SJSA1 (cell line): ENCODE measurements at regions not wholly inside any gene's neighbourhood (a gene's known extent, or its start where the extent isn't known, plus 50 kb on each side); places are given as distances from the start of the nearest gene placed in this dataset.
"Not testable (repeated sequence)": the region's sequence is repeated elsewhere in the genome, so short reads cannot be mapped to it uniquely, and the experiment has no call there.

Experiments used
- DNase-seq, 2 experiments: peaks; one replicate each; pipeline ENCODE4 v3.0.0-alpha.2; 2015 to 2020; ENCODE audit warnings: low spot score in 2 of 2, low read depth in 1 of 2
- H3K27ac ChIP-seq: fragments of 250-450 bp; sonication (Bioruptor Pico); 2 replicates; pipeline ENCODE4 v1.5.1; 2020; ENCODE audit warnings: mild to moderate bottlenecking, moderate library complexity
- H3K27me3 ChIP-seq: fragments of 250-450 bp; sonication (Bioruptor Pico); replicated peaks from 2 replicates; pipeline ENCODE4 v1.5.1; 2020; ENCODE audit warnings: mild to moderate bottlenecking, moderate library complexity
- H3K36me3 ChIP-seq: fragments of 250-450 bp; sonication (Bioruptor Pico); 2 replicates; pipeline ENCODE4 v1.5.1; 2020; ENCODE audit warnings: mild to moderate bottlenecking
- H3K4me1 ChIP-seq: fragments of 250-450 bp; sonication (Bioruptor Pico); replicated peaks from 2 replicates; pipeline ENCODE4 v1.6.1; 2021; ENCODE audit warnings: mild to moderate bottlenecking
- H3K4me3 ChIP-seq: fragments of 250-450 bp; sonication (Bioruptor Pico); 2 replicates; pipeline ENCODE4 v1.5.1; 2020; ENCODE audit warnings: mild to moderate bottlenecking
- H3K9me3 ChIP-seq: fragments of 250-450 bp; sonication (Bioruptor Pico); replicated peaks from 2 replicates; pipeline ENCODE4 v1.5.1; 2020; ENCODE audit warnings: mild to moderate bottlenecking

DNA sequence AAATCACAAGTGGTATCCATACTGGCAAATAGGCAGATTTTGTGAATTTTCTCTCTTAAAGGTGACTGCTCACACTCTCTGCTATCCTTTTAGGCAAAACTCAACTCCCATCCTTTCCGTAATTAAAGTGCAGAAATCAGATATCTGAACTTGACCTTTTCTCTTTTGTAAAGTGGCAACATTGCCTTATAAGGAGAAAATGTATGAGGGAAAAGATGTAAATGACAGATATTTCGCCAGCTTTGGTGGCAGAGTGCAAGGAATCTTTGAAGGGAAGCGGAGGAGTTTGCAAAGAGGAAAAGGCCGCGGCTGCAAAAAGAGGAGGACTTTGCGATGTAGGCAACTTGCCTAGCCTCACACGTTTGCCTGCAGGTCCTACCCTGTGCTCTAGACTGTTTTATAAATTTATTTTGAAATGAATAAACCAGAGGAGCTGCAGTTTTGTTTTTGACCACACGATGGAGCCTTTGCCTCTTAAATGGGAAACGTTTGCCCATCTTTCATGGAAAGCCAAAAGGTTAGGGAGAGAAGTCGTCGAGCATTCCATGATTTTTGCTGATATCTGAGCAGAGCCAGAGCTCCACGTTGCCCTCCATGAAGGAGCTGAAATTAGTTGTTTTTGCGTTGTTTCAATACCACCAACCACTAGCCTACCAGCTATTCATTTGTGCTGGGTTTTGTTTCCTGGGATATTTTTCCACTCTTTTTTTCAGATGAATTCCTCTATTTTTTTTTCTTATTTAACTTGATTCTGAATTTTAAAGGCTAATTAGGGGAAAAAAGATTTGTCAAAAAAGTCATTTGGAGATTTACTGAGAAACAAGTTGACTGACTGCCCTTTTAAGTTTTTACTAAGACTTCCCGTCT, 242.3 kb downstream of the LMX1A start:
- Histone ChIP-seq H3K27ac (no peak overlapping the region), H3K27me3 (no peaks in the 10 kb centered on the region), H3K4me3 (no peak overlapping the region), H3K9me3 (no peaks in the 10 kb centered on the region), H3K36me3 (no peaks in the 10 kb centered on the region), H3K4me1 (peaks cover 16% of the 10 kb centered on the region)
- peak; percentile 52 to 56 for DNase-seq

DNA sequence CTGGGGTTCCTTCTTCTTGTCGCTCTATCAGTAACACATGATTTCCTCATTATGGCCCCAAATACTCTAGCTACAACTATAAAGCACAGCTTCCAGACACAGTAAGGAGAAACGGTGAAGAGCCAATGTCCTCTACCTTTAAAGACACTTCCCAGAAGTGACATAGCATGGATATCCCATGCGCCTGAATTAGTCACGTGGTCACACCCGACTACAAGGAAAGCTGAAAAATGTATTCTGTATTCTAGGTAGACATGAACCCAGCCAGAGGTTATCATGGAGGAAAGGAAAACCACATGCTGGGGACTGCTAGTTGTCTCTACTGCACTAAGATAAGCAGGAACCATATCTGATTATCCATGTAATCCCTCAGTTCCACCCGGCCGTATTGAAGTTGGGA, 244.3 kb downstream of the LMX1A start:
- Histone ChIP-seq H3K27ac (no peak overlapping the region), H3K36me3 (no peaks in the 10 kb centered on the region), H3K27me3 (no peaks in the 10 kb centered on the region), H3K4me3 (no peak overlapping the region), H3K9me3 (no peaks in the 10 kb centered on the region), H3K4me1 (peaks cover 10% of the 10 kb centered on the region)
- no peak for DNase-seq

DNA sequence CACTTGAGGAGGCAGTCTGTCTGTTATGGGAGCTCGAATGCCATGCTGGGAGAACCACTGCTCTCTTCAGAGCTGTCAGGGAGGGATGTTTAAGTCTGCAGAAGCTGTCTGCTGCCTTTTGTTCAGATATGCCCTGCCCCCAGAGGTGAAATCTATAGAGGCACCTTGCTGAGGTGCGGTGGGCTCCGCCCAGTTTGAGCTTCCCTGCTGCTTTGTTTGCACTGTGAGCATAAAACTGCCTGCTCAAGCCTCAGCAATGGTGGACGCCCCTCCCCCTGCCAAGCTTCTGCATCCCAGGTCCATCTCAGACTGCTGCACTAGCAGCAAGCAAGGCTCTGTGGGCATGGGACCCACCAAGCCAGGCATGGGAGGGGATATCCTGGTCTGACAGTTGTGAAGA, 247.5 kb downstream of the LMX1A start:
- DNase-seq, result no peak
- no peaks in the 10 kb centered on the region for H3K9me3 ChIP-seq

GRCh38 chr1:165092542-165093162, 263.9 kb downstream of the LMX1A start:
- not testable (repeated sequence) for H3K4me1 ChIP-seq, H3K27ac ChIP-seq, H3K9me3 ChIP-seq, H3K27me3 ChIP-seq, DNase-seq, H3K36me3 ChIP-seq, H3K4me3 ChIP-seq

More for the DNA sequence above, 247.5 kb downstream of the LMX1A start:
- Histone ChIP-seq H3K36me3 (no peaks in the 10 kb centered on the region), H3K4me1 (no peaks in the 10 kb centered on the region), H3K4me3 (no peak overlapping the region), H3K27me3 (no peaks in the 10 kb centered on the region), H3K27ac (no peak overlapping the region)

- Histone ChIP-seq H3K27ac (no peak overlapping the region), H3K36me3 (no peaks in the 10 kb centered on the region), H3K9me3 (no peaks in the 10 kb centered on the region), H3K4me3 (no peak overlapping the region), H3K4me1 (no peaks in the 10 kb centered on the region), H3K27me3 (no peaks in the 10 kb centered on the region)
- no peak for DNase-seq
Observed at GRCh38 chr1:165080253-165080896, 276.1 kb downstream of the LMX1A start.

- Histone ChIP-seq H3K27ac (no peak overlapping the region), H3K36me3 (no peaks in the 10 kb centered on the region), H3K9me3 (no peaks in the 10 kb centered on the region), H3K27me3 (no peaks in the 10 kb centered on the region), H3K4me3 (no peak overlapping the region), H3K4me1 (no peaks in the 10 kb centered on the region)
- no peak for DNase-seq
Observed at GRCh38 chr1:165078391-165078790, 278.1 kb downstream of the LMX1A start.

DNA sequence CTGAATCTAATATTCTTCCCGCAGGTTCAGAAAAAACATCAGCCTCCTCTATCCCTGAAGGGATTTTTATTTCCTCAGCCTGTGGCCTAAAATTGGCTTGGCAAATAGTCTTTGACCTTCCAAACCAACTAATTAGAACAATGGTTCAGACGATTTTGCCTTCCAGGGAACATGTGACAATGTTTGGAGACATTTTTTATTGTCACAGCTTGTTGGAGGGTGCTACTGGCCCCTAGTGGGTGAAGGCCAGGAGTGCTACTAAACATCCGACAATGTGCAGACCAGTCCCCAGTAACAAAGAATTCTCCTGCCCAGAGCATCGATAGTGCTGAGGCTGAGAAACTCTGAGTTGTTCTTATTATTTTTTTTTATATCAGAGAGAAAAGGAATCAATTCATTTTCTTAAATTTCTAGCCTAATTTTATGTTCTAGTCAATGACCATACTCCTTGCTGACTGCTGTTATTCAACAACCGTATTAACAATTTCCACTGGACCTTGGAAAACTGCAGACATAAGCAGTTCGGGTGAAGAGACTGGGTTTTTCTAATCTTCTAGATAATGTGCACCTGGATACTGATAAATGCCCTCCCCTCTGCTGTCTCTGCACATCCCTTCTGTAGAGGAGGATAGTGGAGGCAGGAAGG, 280.7 kb downstream of the LMX1A start:
- H3K4me3 ChIP-seq, result no peak overlapping the region
- H3K27me3 ChIP-seq, result no peaks in the 10 kb centered on the region
- DNase-seq, result peak in 1 of 2 experiments; percentile 4
- 0 out of 2 replicates have a peak, but pooled peaks cover 4% of the 10 kb centered on the region for H3K9me3 ChIP-seq
- H3K27ac ChIP-seq, result no peak overlapping the region
- H3K36me3 ChIP-seq, result no peaks in the 10 kb centered on the region
- no peaks in the 10 kb centered on the region for H3K4me1 ChIP-seq

GRCh38 chr1:165073185-165074007, 283.1 kb downstream of the LMX1A start:
- Histone ChIP-seq H3K4me1 (no peaks in the 10 kb centered on the region), H3K27ac (no peak overlapping the region), H3K4me3 (no peak overlapping the region), H3K9me3 (0 out of 2 replicates have a peak, but pooled peaks cover 4% of the 10 kb centered on the region), H3K36me3 (no peaks in the 10 kb centered on the region), H3K27me3 (no peaks in the 10 kb centered on the region)
- DNase-seq, result peak in 1 of 2 experiments; percentile 14

DNA sequence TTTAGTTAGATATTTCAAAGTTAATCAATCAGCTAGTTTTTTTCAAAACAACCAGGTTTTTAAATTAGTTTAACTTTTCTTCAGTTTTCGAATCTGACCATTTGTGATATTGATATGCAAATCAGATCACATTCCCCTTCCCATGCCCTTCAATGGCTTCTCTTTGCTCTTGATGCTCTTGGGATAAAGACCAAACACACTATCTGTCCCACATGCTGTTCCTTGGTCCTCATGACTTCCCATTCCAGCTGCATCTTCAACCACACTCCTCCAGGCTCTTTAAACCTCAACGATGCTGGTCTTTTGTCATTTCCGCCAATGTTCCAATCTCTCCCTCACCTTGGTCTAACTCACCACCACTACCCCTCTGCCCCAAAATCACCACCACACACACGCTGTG, 285.8 kb downstream of the LMX1A start:
- H3K36me3 ChIP-seq, result no peaks in the 10 kb centered on the region
- no peaks in the 10 kb centered on the region for H3K27me3 ChIP-seq
- 0 out of 2 replicates have a peak, but pooled peaks cover 4% of the 10 kb centered on the region for H3K9me3 ChIP-seq
- DNase-seq, result no peak
- H3K4me1 ChIP-seq, result no peaks in the 10 kb centered on the region
- H3K4me3 ChIP-seq, result no peak overlapping the region
- no peak overlapping the region for H3K27ac ChIP-seq

- Histone ChIP-seq H3K36me3 (no peaks in the 10 kb centered on the region), H3K9me3 (0 out of 2 replicates have a peak, but pooled peaks cover 4% of the 10 kb centered on the region), H3K4me3 (no peak overlapping the region), H3K4me1 (no peaks in the 10 kb centered on the region), H3K27me3 (no peaks in the 10 kb centered on the region), H3K27ac (no peak overlapping the region)
- no peak for DNase-seq
Observed at GRCh38 chr1:165069829-165070228, 286.7 kb downstream of the LMX1A start.

DNA sequence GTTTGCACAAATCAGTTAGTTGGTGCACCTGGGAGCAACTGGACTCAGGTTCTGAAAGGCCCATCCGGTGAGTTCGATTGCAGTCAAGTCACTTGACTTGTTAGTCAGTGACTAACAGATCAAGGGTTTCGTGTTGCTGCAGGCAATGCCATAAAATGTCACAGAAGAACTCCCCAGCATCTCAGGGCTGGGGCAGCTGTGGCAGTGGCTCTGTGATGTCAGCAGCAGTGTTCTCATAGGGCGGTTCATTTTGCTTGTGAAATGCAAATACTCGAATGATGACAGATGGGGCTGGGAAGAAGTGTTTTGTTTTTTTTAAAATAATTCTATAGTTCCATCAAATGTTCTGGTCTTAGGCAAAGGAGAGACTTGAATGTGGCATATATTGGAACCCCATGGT, 287.8 kb downstream of the LMX1A start:
- H3K27me3 ChIP-seq, result no peaks in the 10 kb centered on the region
- no peaks in the 10 kb centered on the region for H3K36me3 ChIP-seq
- H3K4me3 ChIP-seq, result no peak overlapping the region
- H3K27ac ChIP-seq, result no peak overlapping the region
- no peak for DNase-seq
- H3K9me3 ChIP-seq, result 0 out of 2 replicates have a peak, but pooled peaks cover 4% of the 10 kb centered on the region
- H3K4me1 ChIP-seq, result no peaks in the 10 kb centered on the region

- Histone ChIP-seq H3K27me3 (no peaks in the 10 kb centered on the region), H3K27ac (no peak overlapping the region), H3K4me3 (no peak overlapping the region), H3K36me3 (no peaks in the 10 kb centered on the region), H3K4me1 (no peaks in the 10 kb centered on the region), H3K9me3 (no peaks in the 10 kb centered on the region)
- DNase-seq, result no peak
Observed at GRCh38 chr1:165067829-165068228, 288.7 kb downstream of the LMX1A start.
